ENCODE measurements at regions not wholly inside any gene's neighbourhood (a gene's known extent, or its start where the extent isn't known, plus 50 kb on each side); places are given as distances from the start of the nearest gene placed in this dataset. TPM values are rescaled to one million over a fixed set of nuclear protein-coding genes. Genes with fewer than 3 reads are reported as not detected.
"Not testable (repeated sequence)": the region's sequence is repeated elsewhere in the genome, so short reads cannot be mapped to it uniquely, and the experiment has no call there.

- H3K36me3 ChIP-seq (ENCODE audit: control insufficient read depth in 4 of 4, insufficient read depth in 3 of 4, low read depth in 1 of 4, low read length in 3 of 4); H3K4me3 ChIP-seq (ENCODE audit: low read depth in 1 of 3, low read length in 3 of 3); H3K9ac ChIP-seq (ENCODE audit: low read depth in 1 of 2, low read length in 2 of 2); H3K9me3 ChIP-seq (ENCODE audit: control insufficient read depth in 4 of 4, low read length in 3 of 4); H3K27ac ChIP-seq (ENCODE audit: low read depth in 1 of 2, low read length in 2 of 2); DNase-seq (ENCODE audit: low spot score); H3K4me1 ChIP-seq (ENCODE audit: control insufficient read depth in 4 of 4, insufficient read depth in 4 of 4, low read length in 3 of 4); H3K27me3 ChIP-seq (ENCODE audit: control insufficient read depth in 4 of 4, insufficient read depth in 4 of 4, low read length in 3 of 4): not testable (repeated sequence)
- 82% methylated on average over 2 of the region's 2 CpGs for WGBS
Measured at GRCh38 chr15:44900796-44901195, 55.7 kb upstream of the TERB2 start.

- not testable (repeated sequence) for H3K9ac ChIP-seq (ENCODE audit: low read depth in 1 of 2, low read length in 2 of 2); H3K27ac ChIP-seq (ENCODE audit: low read depth in 1 of 2, low read length in 2 of 2); H3K27me3 ChIP-seq (ENCODE audit: control insufficient read depth in 4 of 4, insufficient read depth in 4 of 4, low read length in 3 of 4); H3K4me3 ChIP-seq (ENCODE audit: low read depth in 1 of 3, low read length in 3 of 3); H3K4me1 ChIP-seq (ENCODE audit: control insufficient read depth in 4 of 4, insufficient read depth in 4 of 4, low read length in 3 of 4); H3K9me3 ChIP-seq (ENCODE audit: control insufficient read depth in 4 of 4, low read length in 3 of 4); DNase-seq (ENCODE audit: low spot score); H3K36me3 ChIP-seq (ENCODE audit: control insufficient read depth in 4 of 4, insufficient read depth in 3 of 4, low read depth in 1 of 4, low read length in 3 of 4)
- WGBS = 91% methylated on average over 1 of the region's 1 CpG
Measured at GRCh38 chr15:44903281-44903680, 53.2 kb upstream of the TERB2 start.

GRCh38 chr15:44904651-44905340 lies 51.7 kb upstream of the TERB2 start:
- WGBS = 74% methylated on average over 6 of the region's 6 CpGs
- not testable (repeated sequence) for H3K9ac ChIP-seq (ENCODE audit: low read depth in 1 of 2, low read length in 2 of 2); H3K27me3 ChIP-seq (ENCODE audit: control insufficient read depth in 4 of 4, insufficient read depth in 4 of 4, low read length in 3 of 4); H3K27ac ChIP-seq (ENCODE audit: low read depth in 1 of 2, low read length in 2 of 2); DNase-seq (ENCODE audit: low spot score); H3K36me3 ChIP-seq (ENCODE audit: control insufficient read depth in 4 of 4, insufficient read depth in 3 of 4, low read depth in 1 of 4, low read length in 3 of 4); H3K4me3 ChIP-seq (ENCODE audit: low read depth in 1 of 3, low read length in 3 of 3); H3K9me3 ChIP-seq (ENCODE audit: control insufficient read depth in 4 of 4, low read length in 3 of 4); H3K4me1 ChIP-seq (ENCODE audit: control insufficient read depth in 4 of 4, insufficient read depth in 4 of 4, low read length in 3 of 4)

Small RNA genes lying in the stretch of these regions (small RNA-seq; reads per million reads assigned to genes)
- gene RF00019 = not detected
- gene RNU1-119P = not detected

Data from liver (tissue), 7 donors.